OCI-LY3 (cell line): ENCODE measurements at regions not wholly inside any gene's neighbourhood (a gene's known extent, or its start where the extent isn't known, plus 50 kb on each side); places are given as distances from the start of the nearest gene placed in this dataset.

Experiments
- H2AFZ ChIP-seq: fragments of 200-600, 300-600 bp; shearing (Covaris generic); 2 replicates; pipeline ENCODE4 v1.6.0; 2014; ENCODE audit warnings: antibody characterized with exemption, low read depth, low read length
- H3K27ac ChIP-seq: fragments of 200-600, 300-600 bp; sonication (generic); 2 replicates; pipeline ENCODE4 v1.5.1; 2014; ENCODE audit warnings: mild to moderate bottlenecking, low read length, moderate library complexity, mixed read lengths
- H3K27me3 ChIP-seq: fragments of 200-600, 300-600 bp; sonication (generic); 2 replicates; pipeline ENCODE4 v1.6.1; 2014; ENCODE audit warnings: low read depth, low read length, mixed read lengths
- H3K36me3 ChIP-seq: fragments of 200-600, 300-600 bp; sonication (generic); replicated peaks from 2 replicates; pipeline ENCODE3; 2014; ENCODE audit warnings: low read depth, low read length, mixed read lengths
- H3K4me1 ChIP-seq: fragments of 300-600, 200-600 bp; sonication (generic); 2 replicates; pipeline ENCODE4 v1.6.1; 2014; ENCODE audit warnings: low read length, mixed read lengths
- H3K4me2 ChIP-seq: fragments of 200-600, 300-600 bp; sonication (generic); 2 replicates; pipeline ENCODE4 v1.6.1; 2014; ENCODE audit warnings: low read length, mixed read lengths
- H3K4me3 ChIP-seq: fragments of 300-600, 200-600 bp; sonication (generic); 2 replicates; pipeline ENCODE4 v1.5.1; 2014; ENCODE audit warnings: antibody characterized with exemption, mild to moderate bottlenecking, low read length, moderate library complexity
- H3K79me2 ChIP-seq: fragments of 300-600, 200-600 bp; shearing (Covaris generic); 2 replicates; pipeline ENCODE4 v1.6.1; 2014; ENCODE audit warnings: mild to moderate bottlenecking, low read length, mixed read lengths
- H3K9ac ChIP-seq: fragments of 300-600, 200-600 bp; shearing (Covaris generic); 2 replicates; pipeline ENCODE4 v1.6.0; 2014; ENCODE audit warnings: mild to moderate bottlenecking, low read length, moderate library complexity
- H3K9me3 ChIP-seq: fragments of 200-600, 300-600 bp; shearing (Covaris generic); 2 replicates; pipeline ENCODE4 v1.6.1; 2014; ENCODE audit warnings: low read length, mixed read lengths; ENCODE audit not compliant: insufficient read depth
- H4K20me1 ChIP-seq: fragments of 200-600, 300-600 bp; sonication (generic); 2 replicates; pipeline ENCODE4 v1.6.1; 2016; ENCODE audit warnings: low read length, mixed read lengths; ENCODE audit not compliant: insufficient read depth
- EZH2phosphoT487 ChIP-seq: fragments of 200-600 bp; shearing (Covaris generic); IDR thresholded peaks from 2 replicates; pipeline ENCODE4 v1.6.1; 2018; ENCODE audit warnings: antibody characterized with exemption, mixed run types, low read depth
- TF ChIP-seq, protein P1 (sequence below): fragments of 200-600, 300-600 bp; sonication (generic); IDR thresholded peaks from 2 replicates; pipeline ENCODE4 v1.5.1; 2014; ENCODE audit warnings: antibody characterized with exemption, low read length, low read depth

DNA sequence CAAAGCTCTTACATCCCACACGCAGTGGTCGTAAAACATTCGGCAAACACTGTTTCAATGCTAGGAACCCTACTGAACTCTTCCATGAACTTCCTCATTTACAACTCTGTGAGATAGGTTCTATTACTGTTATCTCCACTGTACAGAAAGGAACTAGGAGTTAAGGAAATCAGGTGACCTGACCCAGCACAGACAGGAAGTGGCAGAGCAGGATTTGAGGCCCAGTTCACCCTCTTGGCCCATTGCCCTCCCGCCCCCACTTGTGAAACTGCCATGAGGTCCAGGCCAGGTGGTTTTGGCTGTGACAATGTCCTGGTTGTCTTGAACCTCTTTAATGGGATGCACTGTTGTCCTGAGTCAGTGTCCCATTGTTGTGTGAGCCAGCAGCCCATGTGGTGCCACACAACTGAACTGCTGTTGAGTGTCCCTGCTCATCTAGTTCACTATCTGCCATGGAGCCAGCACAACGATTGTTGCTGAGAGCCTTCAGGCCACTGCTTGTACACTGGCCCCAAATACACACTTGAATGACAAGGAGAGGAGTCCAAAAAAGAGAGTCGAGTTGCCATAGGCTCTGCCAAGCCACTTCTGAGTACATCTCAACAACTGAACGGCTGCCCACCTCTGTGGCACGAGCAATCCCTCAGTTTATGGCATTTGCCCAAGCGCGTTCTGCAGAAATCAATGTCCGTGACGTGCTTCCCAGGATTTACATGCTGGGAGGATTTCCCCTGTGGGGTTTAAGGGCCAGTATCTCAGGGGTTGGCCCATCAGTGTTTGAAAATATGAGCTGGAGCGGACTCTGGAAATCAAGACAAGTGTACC is 484.6 kb downstream of the TSHZ3 start:
- Histone ChIP-seq H3K4me1 (no peaks in the 10 kb centered on the region), H3K36me3 (no peaks in the 10 kb centered on the region), H3K27me3 (no peaks in the 10 kb centered on the region), H3K27ac (no peak overlapping the region), H3K79me2 (no peaks in the 10 kb centered on the region), H3K9me3 (no peaks in the 10 kb centered on the region), H4K20me1 (no peaks in the 10 kb centered on the region), H3K4me3 (no peak overlapping the region), H2AFZ (no peak overlapping the region), H3K4me2 (no peak overlapping the region), H3K9ac (no peak overlapping the region)
- TF ChIP-seq EZH2phosphoT487 = no peak
- TF ChIP-seq, protein P1, sequence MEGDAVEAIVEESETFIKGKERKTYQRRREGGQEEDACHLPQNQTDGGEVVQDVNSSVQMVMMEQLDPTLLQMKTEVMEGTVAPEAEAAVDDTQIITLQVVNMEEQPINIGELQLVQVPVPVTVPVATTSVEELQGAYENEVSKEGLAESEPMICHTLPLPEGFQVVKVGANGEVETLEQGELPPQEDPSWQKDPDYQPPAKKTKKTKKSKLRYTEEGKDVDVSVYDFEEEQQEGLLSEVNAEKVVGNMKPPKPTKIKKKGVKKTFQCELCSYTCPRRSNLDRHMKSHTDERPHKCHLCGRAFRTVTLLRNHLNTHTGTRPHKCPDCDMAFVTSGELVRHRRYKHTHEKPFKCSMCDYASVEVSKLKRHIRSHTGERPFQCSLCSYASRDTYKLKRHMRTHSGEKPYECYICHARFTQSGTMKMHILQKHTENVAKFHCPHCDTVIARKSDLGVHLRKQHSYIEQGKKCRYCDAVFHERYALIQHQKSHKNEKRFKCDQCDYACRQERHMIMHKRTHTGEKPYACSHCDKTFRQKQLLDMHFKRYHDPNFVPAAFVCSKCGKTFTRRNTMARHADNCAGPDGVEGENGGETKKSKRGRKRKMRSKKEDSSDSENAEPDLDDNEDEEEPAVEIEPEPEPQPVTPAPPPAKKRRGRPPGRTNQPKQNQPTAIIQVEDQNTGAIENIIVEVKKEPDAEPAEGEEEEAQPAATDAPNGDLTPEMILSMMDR = no peak

DNA sequence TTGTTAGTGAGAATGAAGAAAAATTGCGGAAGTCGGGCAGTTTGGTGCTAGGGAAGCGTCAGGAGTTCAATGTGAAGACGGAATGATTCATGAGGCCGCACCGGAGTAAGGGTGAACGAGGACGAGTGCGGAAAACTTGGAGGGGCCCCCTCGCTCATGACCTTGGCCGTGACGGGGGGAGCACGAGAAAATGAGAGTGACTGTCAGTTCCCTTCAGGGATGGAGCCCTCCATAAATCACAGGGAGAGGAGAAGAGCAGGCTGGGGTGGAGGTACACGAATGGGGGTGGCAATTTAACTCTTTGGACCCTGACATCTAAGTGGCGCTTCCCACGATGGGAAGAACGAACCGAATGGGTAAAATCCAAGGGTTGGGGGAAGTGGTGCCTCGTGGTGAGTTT is 486.4 kb downstream of the TSHZ3 start:
- H3K9me3 ChIP-seq = no peaks in the 10 kb centered on the region; the same call in 1 of the 2 replicates
- H2AFZ ChIP-seq = no peak overlapping the region

DNA sequence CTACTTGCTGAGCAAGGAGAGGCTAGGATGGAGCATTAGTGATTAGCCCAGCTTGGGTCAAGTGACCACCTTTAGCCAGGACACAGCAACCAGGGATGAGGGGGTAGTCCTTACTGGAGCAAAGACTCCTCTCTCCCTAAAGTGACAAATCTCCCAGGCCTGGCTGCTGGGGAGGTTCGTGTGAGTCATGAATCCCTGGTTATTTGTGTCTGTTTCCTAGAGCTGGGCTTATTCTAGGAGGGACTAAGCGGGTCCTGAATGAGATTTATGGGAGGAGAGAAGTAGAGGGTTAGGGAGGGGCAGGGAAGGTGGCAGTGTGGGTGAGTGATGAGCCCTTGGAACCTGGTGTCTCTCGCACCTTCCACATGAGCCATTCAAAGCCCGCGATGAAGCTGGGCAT is 487.3 kb downstream of the TSHZ3 start:
- H2AFZ ChIP-seq = no peak overlapping the region
- TF ChIP-seq, protein P1 = no peak
- no peak for TF ChIP-seq EZH2phosphoT487
- no peak overlapping the region for H3K9ac ChIP-seq
- H3K9me3 ChIP-seq = no peaks in the 10 kb centered on the region; the same call in 1 of the 2 replicates
- no peaks in the 10 kb centered on the region for H3K27me3 ChIP-seq
- no peak overlapping the region for H3K4me3 ChIP-seq
- H3K4me2 ChIP-seq = no peak overlapping the region
- no peaks in the 10 kb centered on the region for H3K4me1 ChIP-seq
- H3K79me2 ChIP-seq = no peaks in the 10 kb centered on the region
- H3K27ac ChIP-seq = no peak overlapping the region
- H4K20me1 ChIP-seq = no peaks in the 10 kb centered on the region
- H3K36me3 ChIP-seq = no peaks in the 10 kb centered on the region

More for the DNA sequence above, 486.4 kb downstream of the TSHZ3 start:
- TF ChIP-seq EZH2phosphoT487 = no peak
- TF ChIP-seq, protein P1 = no peak
- no peak overlapping the region for H3K27ac ChIP-seq
- H4K20me1 ChIP-seq = no peaks in the 10 kb centered on the region
- H3K27me3 ChIP-seq = no peaks in the 10 kb centered on the region
- no peak overlapping the region for H3K4me3 ChIP-seq
- H3K9ac ChIP-seq = no peak overlapping the region
- H3K79me2 ChIP-seq = no peaks in the 10 kb centered on the region
- H3K36me3 ChIP-seq = no peaks in the 10 kb centered on the region
- H3K4me2 ChIP-seq = no peak overlapping the region
- H3K4me1 ChIP-seq = no peaks in the 10 kb centered on the region

DNA sequence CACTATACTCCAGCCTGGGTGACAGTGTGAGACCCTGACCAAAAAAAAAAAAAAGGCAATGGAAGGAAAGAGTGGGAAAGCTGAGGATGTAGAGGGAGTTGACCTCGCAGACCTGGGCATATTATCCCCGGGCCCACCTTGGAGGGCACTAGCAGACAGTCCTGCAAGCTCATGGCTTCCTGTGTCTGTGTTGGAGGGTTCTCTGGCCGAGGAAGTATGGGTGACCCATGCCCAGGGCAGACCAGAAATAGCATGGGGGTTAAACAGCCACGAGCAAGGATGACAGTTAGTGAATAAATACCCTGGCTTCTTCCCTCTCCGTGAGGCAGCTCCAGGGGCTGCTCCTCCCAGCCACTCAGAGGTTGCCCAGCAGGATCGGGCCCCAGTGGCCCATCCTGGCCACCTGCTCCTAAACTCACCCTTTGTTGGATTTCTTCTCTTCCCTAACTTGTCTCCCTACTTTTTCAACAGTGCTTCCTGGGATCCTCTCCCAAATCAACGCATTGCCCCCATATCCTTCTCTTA is 485.8 kb downstream of the ZNF536 start:
- Histone ChIP-seq H3K4me3 (no peak overlapping the region), H3K79me2 (no peaks in the 10 kb centered on the region), H3K36me3 (no peaks in the 10 kb centered on the region), H2AFZ (no peak overlapping the region), H4K20me1 (no peaks in the 10 kb centered on the region), H3K27ac (no peak overlapping the region), H3K4me2 (no peak overlapping the region), H3K9me3 (no peaks in the 10 kb centered on the region; the same call in 1 of the 2 replicates), H3K9ac (no peak overlapping the region), H3K27me3 (no peaks in the 10 kb centered on the region), H3K4me1 (no peaks in the 10 kb centered on the region)
- TF ChIP-seq, protein P1 = no peak
- no peak for TF ChIP-seq EZH2phosphoT487
